ENCODE measurements at regions not wholly inside any gene's neighbourhood (a gene's known extent, or its start where the extent isn't known, plus 50 kb on each side); places are given as distances from the start of the nearest gene placed in this dataset.
"Not testable (repeated sequence)": the region's sequence is repeated elsewhere in the genome, so short reads cannot be mapped to it uniquely, and the experiment has no call there.

DNA sequence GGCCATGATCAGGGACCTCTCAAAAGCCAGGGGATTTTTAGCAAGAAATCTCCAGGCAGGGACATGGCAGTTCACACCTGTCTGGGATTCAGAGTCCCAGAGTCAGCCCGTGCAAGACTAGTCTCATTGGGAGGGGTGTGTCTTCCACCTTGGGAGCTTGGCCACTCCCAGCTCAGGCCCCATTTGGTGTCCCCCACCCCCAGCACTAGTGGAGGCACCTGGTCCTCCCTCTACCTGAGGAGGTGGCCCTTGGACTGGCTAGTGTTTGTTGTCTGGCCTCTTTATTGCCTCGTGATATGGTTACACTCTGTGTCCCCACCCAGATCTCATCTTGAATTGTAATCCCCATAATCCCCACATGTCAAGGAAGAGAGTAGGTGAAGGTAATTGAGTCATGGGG is 140.8 kb upstream of the PHACTR3 start:
- no peak for DNase-seq

- DNase-seq = no peak
Observed at GRCh38 chr20:59466107-59466815, 138.1 kb upstream of the PHACTR3 start.

DNA sequence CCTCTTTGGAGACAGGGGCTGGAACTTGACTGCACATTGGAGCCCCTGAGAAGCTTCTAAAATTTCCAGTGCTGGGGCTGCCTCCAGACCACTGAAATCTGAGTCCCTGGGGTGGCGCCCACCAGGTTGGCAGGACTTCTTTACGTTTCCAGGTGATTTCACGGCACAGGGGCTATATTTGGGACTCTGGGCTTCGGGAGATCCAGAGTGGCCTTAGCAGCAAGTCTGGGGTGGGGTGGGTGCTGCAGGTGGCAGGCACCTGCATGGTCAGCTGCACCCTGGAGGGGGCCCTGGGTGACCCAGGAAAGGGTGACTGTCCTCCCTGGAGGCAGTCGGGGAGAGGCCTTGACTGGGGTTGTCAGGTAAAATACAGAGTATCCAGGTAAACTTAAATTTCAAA is 135.5 kb upstream of the PHACTR3 start:
- no peak for DNase-seq

GRCh38 chr20:59469267-59470252 is 134.8 kb upstream of the PHACTR3 start:
- DNase-seq = no peak

GRCh38 chr20:59470521-59470920 is 133.8 kb upstream of the PHACTR3 start:
- DNase-seq = no peak

- DNase-seq = no peak
Observed at GRCh38 chr20:59471653-59472421, 132.5 kb upstream of the PHACTR3 start.

- no peak for DNase-seq
Observed at GRCh38 chr20:59473742-59474141, 130.6 kb upstream of the PHACTR3 start.

- DNase-seq = no peak
Observed at GRCh38 chr20:59481067-59481466, 123.3 kb upstream of the PHACTR3 start.

GRCh38 chr20:59481477-59482018 is 122.8 kb upstream of the PHACTR3 start:
- no peak for DNase-seq

DNA sequence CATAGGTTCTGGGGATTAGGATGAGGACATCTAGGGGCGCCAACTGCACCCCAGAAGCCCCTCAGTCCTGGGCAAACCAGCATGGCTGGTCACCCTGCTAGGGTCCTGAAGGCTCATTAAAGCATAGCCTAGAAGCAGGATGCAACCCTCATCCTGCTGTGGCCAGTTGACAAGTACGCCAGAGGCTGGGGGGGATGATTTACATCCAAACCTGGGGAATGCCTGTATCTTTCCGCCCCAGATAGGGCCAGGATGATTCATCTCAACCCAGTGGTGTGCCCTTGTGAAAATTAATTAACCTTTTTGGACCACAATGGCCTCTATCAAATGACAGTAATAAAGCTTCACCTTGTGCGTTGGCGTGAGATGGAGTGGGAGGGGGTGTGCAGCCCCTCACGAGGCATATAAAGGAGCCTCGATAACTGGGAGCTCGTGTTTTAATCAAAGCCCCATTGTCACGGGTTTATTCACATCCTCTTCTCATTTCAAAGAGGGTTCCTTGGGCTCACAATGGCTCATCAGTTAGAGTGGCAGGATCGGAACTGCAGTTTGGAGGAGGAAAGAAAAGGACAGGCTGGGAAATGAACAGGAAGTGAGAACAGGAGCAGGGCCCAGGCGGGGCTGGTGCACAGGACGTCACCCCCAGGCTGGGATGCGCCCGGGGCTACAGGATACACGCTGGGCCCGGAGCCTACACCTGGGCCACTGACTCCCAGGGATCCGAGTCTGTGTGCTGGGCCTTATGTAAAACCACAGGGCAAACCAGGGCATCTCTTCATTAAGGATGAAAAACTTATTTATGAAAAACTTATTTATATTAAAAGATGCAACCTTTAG is 121.8 kb upstream of the PHACTR3 start:
- DNase-seq = no peak

- DNase-seq = no peak
Observed at GRCh38 chr20:59483481-59483880, 120.9 kb upstream of the PHACTR3 start.

- no peak for DNase-seq
Observed at GRCh38 chr20:59484228-59484627, 120.1 kb upstream of the PHACTR3 start.

- peak in 1 of 14 donors; percentile 42 for DNase-seq
Observed at GRCh38 chr20:59485576-59486454, 118.5 kb upstream of the PHACTR3 start.

DNA sequence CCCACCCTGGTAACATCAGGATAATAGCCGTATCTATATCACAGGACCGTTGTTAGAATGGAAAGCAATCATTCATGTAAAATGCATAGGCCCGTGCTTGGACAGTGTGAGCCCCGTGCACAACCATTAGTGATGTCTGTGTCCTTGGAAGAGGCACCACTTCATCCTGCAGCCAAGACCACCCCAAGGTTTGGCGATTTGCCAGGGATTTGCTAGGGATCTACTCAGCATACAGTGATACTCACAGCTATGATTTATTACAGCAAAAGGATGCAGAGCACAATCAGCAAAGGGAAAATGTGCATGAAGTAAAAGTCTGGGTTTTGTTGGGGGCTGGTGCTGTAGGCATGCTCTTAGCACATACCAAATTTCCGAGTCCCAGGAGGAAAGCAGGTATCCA is 115.9 kb upstream of the PHACTR3 start:
- DNase-seq = not testable (repeated sequence)

DNA sequence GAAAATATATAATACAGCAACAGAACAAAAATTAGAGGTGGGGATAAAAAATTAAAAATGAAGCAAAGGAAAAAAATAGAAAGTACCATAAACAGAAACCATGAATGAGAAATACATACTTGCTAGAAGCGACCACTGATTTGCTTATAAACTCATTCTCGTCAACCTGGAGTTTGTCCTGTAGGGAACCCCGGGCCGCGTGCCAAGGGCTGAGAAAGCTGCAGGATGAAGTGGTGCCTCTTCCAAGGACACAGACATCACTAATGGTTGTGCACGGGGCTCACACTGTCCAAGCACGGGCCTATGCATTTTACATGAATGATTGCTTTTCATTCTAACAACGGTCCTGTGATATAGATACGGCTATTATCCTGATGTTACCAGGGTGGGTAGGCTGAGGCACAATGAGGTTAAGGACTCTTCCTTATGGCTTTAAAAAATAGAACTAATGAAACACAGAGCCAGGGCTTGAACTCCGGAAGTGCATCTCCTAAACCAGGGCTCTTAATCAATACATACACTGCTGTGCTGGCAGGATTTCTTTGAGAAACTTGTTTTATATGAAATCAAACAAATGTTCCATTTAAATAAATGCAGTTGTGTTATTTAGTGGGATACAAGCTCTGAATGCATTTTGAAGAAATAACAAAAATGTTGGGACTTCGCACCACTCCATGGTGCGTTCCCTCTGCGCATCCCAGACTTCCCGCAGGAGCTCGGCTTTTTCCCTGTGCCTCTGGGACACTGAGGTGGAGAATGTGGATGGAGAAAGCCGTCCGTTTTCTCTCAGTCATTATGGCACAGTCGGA is 113.9 kb upstream of the PHACTR3 start:
- peak in 1 of 14 donors; percentile 23 for DNase-seq

- DNase-seq = no peak
Observed at GRCh38 chr20:59491884-59492283, 112.5 kb upstream of the PHACTR3 start.

DNA sequence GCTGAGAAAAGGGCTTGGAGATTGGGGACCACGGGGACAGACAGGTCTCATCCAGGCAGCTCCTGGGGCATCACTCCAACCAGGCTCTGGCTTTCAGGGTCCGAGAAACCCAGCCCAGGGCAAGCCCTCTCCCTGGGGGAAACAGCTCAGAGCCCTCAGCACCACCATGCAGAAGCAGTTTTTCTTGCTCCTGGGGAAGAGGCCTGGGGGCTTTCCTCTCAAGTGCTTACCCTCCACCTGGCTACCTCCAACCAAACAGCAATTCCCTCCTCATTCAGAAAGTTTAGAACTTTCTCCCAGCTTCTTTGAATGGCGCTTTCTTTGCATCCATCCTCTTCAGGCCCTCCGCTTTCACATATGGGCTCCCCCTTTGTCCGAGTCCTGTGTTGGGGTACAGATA is 110.4 kb upstream of the PHACTR3 start:
- no peak for DNase-seq

DNA sequence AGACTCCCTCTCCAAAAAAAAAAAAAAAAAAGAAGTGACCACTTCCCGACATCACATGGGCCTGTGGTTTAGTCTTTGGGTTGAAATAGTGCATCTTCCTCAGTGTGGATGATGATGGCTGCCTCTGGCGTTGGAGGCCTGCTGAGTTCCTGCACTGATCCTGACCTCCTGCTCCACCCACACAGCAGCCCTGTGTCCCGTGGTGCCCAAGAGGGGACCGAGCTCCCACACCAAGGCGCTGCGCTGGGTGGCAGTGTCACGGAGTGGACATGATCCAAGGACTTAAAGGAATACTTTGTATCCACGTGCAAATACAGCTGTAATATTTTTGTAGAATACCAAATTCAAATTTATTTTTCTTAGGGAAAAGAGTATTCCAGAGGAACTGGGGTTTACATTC is 109.2 kb upstream of the PHACTR3 start:
- DNase-seq = no peak

- peak in 12 of 14 donors; percentile 4 to 62 (median 22) for DNase-seq
Observed at GRCh38 chr20:59495894-59496510, 108.3 kb upstream of the PHACTR3 start.

Measured in C1 segment of cervical spinal cord (tissue), 14 donors.